Sigmoid colon (tissue), 6 donors: ENCODE measurements at regions not wholly inside any gene's neighbourhood (a gene's known extent, or its start where the extent isn't known, plus 50 kb on each side); places are given as distances from the start of the nearest gene placed in this dataset.

Source experiments
- DNase-seq: peaks from one replicate; pipeline ENCODE4 v3.0.0-alpha.2; 2019
- H3K27ac ChIP-seq, 4 donors: fragments of 200-600 bp; sonication (generic); one replicate each; pipeline ENCODE4 v1.5.1; 2016 to 2019; ENCODE audit warnings: mild to moderate bottlenecking in 1 of 4
- H3K27me3 ChIP-seq, 3 donors: fragments of 200-600 bp; sonication (generic); one replicate each; pipeline ENCODE4 v1.5.1; 2019; ENCODE audit warnings: mild to moderate bottlenecking in 1 of 3
- H3K36me3 ChIP-seq, 4 donors: fragments of 200-600 bp; sonication (generic); one replicate each; pipeline ENCODE4 v1.5.1; 2016 to 2019
- H3K4me1 ChIP-seq, 4 donors: fragments of 200-600 bp; sonication (generic); one replicate each; pipeline ENCODE4 v1.5.1; 2017 to 2019
- H3K4me3 ChIP-seq, 4 donors: fragments of 200-600 bp; sonication (generic); one replicate each; pipeline ENCODE4 v1.5.1; 2017 to 2019; ENCODE audit warnings: mild to moderate bottlenecking in 2 of 4, moderate library complexity in 1 of 4
- H3K9me3 ChIP-seq, 4 donors: fragments of 200-600 bp in 3 of 4; sonication (generic) in 3 of 4; one replicate each; pipeline versions ENCODE4 v1.5.1 to v1.6.1; 2013 to 2019
- CTCF ChIP-seq, 4 experiments: fragments of 450-650 bp in 3 of 4; fragments of 200-600 bp in 1 of 4; IDR thresholded peaks; one replicate each; pipeline ENCODE4 v1.5.1; 2016 to 2019; ENCODE audit warnings: antibody characterized with exemption in 4 of 4, mild to moderate bottlenecking in 3 of 4, moderate library complexity in 2 of 4
- EP300 ChIP-seq, 4 donors: sonication (generic); formaldehyde crosslinking; IDR thresholded peaks; one replicate each; pipeline ENCODE4 v1.6.1; 2017; ENCODE audit warnings: antibody characterized with exemption in 4 of 4
- POLR2A ChIP-seq, 2 donors: fragments of 450-650 bp; IDR thresholded peaks; one replicate each; pipeline ENCODE4 v1.6.1; 2016; ENCODE audit warnings: antibody characterized with exemption in 2 of 2, mild to moderate bottlenecking in 2 of 2, moderate library complexity in 2 of 2
- POLR2AphosphoS5 ChIP-seq, 4 donors: sonication (generic); formaldehyde crosslinking; IDR thresholded peaks; one replicate each; pipeline ENCODE4 v1.6.1; 2017; ENCODE audit warnings: antibody characterized with exemption in 4 of 4
- WGBS, 2 donors: extraction: QIAGEN DNeasy Blood & Tissue Kit; methylation state at CpG; one replicate each; pipeline ENCODE4 v1.1.7; 2013; 5-methylcytosine and 5-hydroxymethylcytosine counted together
- intact Hi-C: fragments of 100-400 bp; cut with DNase I; formaldehyde crosslinking; loops from one replicate; pipeline ENCODE4 v1.15.1; 2023
- donor health status: healthy with polysubstance abuse.
- donor health status: healthy.

DNA sequence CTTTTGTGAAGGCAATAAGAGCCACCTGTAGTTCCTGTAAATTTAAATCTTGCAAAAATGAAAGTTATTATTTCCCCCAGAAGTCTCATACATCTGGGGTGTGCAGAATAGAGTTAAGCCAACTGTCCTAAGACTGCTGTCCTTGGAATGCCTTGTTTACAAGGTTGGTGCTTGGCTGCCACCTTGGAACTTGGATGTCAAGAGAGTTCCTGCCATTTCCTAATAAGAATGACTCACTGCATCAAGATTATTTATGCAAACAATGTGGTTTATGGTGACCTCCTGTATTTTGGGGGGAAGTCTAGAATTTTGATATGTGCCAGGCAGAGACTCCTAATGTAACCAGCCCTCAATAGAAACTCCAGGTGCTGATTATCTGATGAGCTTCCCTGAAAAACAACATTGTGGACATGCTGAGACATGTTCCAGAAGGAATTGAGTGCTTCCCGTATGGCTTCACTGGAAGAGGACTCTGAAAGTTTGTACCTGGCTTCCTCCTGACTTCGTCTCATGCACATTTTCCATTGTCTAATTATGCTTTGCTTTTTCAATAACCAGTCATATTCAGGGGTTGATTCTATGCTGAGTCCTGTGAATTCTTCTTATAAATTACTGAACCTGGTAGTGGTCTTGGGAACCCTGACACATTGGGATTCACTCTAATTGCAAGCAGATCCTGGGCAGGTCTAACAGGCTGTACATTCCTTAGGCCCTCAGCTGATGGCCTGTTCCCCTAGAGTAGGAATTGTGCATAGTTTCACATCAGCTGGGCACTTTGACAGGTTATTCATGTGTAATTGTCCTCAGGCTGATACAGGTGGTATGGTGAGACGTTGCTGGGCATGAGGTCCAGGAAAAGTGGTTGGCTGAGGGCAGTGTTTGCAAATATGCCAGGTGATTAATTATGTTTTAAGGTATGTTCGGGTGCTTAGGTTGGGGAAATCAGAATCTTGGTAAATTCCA is 1370.7 kb upstream of the TMEM132C start:
- TF ChIP-seq POLR2A (IDR thresholded peaks at IDR 0.05) (no peak), EP300 (IDR thresholded peaks at IDR 0.05) (no peak), CTCF (IDR thresholded peaks at IDR 0.05) (no peak), POLR2AphosphoS5 (IDR thresholded peaks at IDR 0.05) (no peak)
- Histone ChIP-seq H3K4me1 (no peaks in the 10 kb centered on the region), H3K36me3 (no peaks in the 10 kb centered on the region), H3K9me3 (peaks cover 0 to 3% (median 0%) of the 10 kb centered on the region in 4 donors), H3K27me3 (no peaks in the 10 kb centered on the region), H3K27ac (no peak overlapping the region), H3K4me3 (no peak overlapping the region)
- intact Hi-C loops: no loop called here
- DNase-seq: no peak
- 70 to 80% methylated on average over 4 of the region's 4 CpGs for WGBS, 2 donors

DNA sequence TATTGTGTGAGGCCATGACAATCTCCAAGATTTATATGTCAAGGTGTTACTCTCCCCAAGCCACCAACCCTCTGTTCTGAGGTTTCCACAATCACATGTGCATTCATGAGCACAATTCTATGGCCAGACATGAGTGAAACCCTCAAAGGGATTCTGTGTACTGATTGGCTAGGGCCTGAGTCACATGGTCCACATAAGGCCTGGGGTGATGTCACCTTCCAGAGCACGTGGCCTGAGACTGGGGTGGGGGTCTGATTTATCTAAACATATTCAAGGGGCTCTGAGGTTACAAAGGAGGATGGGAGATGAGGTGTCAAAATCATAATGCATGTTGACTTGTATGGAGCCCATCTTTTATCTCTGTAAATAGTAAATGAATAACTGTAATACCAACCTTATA is 1369.9 kb upstream of the TMEM132C start:
- intact Hi-C loops: no loop called here
- TF ChIP-seq EP300 (IDR thresholded peaks at IDR 0.05) (no peak), POLR2A (IDR thresholded peaks at IDR 0.05) (no peak)
- Histone ChIP-seq H3K27me3 (no peaks in the 10 kb centered on the region), H3K36me3 (no peaks in the 10 kb centered on the region), H3K4me3 (no peak overlapping the region), H3K27ac (no peak overlapping the region), H3K9me3 (peaks cover 0 to 3% (median 0%) of the 10 kb centered on the region in 4 donors), H3K4me1 (no peaks in the 10 kb centered on the region)
- 21 to 34% methylated on average over 1 of the region's 1 CpG for WGBS, 2 donors
- no peak for DNase-seq

- intact Hi-C loops: no loop called here
- no peak overlapping the region for H3K4me3 ChIP-seq
- no peaks in the 10 kb centered on the region for H3K27me3 ChIP-seq
- TF ChIP-seq CTCF (IDR thresholded peaks at IDR 0.05) (no peak), POLR2AphosphoS5 (IDR thresholded peaks at IDR 0.05) (no peak), POLR2A (IDR thresholded peaks at IDR 0.05) (no peak), EP300 (IDR thresholded peaks at IDR 0.05) (no peak)
- H3K36me3 ChIP-seq: no peaks in the 10 kb centered on the region
- H3K27ac ChIP-seq: no peak overlapping the region
- H3K9me3 ChIP-seq: peaks cover 0 to 3% (median 0%) of the 10 kb centered on the region in 4 donors
- no peaks in the 10 kb centered on the region for H3K4me1 ChIP-seq
- WGBS, 2 donors: 86 to 91% methylated on average over 5 of the region's 5 CpGs
- no peak for DNase-seq
These were observed 1369.2 kb upstream of the TMEM132C start for GRCh38 chr12:126897778-126898177.

- H3K27ac ChIP-seq: no peak overlapping the region
- TF ChIP-seq POLR2A (IDR thresholded peaks at IDR 0.05): no peak
- TF ChIP-seq CTCF (IDR thresholded peaks at IDR 0.05): no peak
- TF ChIP-seq EP300 (IDR thresholded peaks at IDR 0.05): no peak
- no peak for TF ChIP-seq POLR2AphosphoS5 (IDR thresholded peaks at IDR 0.05)
- DNase-seq: no peak
- H3K4me1 ChIP-seq: no peaks in the 10 kb centered on the region
- H3K4me3 ChIP-seq: no peak overlapping the region
- peaks cover 0 to 3% (median 0%) of the 10 kb centered on the region in 4 donors for H3K9me3 ChIP-seq
- intact Hi-C loops: no loop called here
- peaks cover 0 to 3% (median 0%) of the 10 kb centered on the region in 3 donors for H3K27me3 ChIP-seq
- WGBS, 2 donors: 72 to 80% methylated on average over 4 of the region's 4 CpGs
- H3K36me3 ChIP-seq: no peaks in the 10 kb centered on the region
These were observed 1368.4 kb upstream of the TMEM132C start for GRCh38 chr12:126898562-126898961.

GRCh38 chr12:126899926-126900792 is 1366.8 kb upstream of the TMEM132C start:
- TF ChIP-seq EP300 (IDR thresholded peaks at IDR 0.05) (no peak), CTCF (IDR thresholded peaks at IDR 0.05) (no peak), POLR2AphosphoS5 (IDR thresholded peaks at IDR 0.05) (no peak), POLR2A (IDR thresholded peaks at IDR 0.05) (no peak)
- no peaks in the 10 kb centered on the region for H3K4me1 ChIP-seq
- WGBS, 2 donors: 40 to 72% methylated on average over 31 of the region's 31 CpGs

More at GRCh38 chr12:126899926-126900792, 1366.8 kb upstream of the TMEM132C start:
- intact Hi-C loops: no loop called here
- Histone ChIP-seq H3K36me3 (no peaks in the 10 kb centered on the region), H3K9me3 (no peaks in the 10 kb centered on the region), H3K27me3 (peaks cover 0 to 3% (median 0%) of the 10 kb centered on the region in 3 donors), H3K27ac (no peak overlapping the region), H3K4me3 (no peak overlapping the region)
- DNase-seq: no peak
